ENCODE measurements at regions not wholly inside any gene's neighbourhood (a gene's known extent, or its start where the extent isn't known, plus 50 kb on each side); places are given as distances from the start of the nearest gene placed in this dataset.

GRCh38 chr13:59301174-59301567, 862.6 kb downstream of the DIAPH3 start:
- in situ Hi-C loops (cut with HindIII; ENCODE audit: low sequenced_read_pairs): no loop called here
- no peak for TF ChIP-seq CTCF (IDR thresholded peaks at IDR 0.05; ENCODE audit: low read depth, low read length)
- H3K4me3 ChIP-seq (ENCODE audit: low read depth, low read length): no peak overlapping the region
- DNase-seq (ENCODE audit: low read depth, low spot score): no peak

- no peak for TF ChIP-seq CTCF (IDR thresholded peaks at IDR 0.05; ENCODE audit: low read depth, low read length)
- no peak for DNase-seq (ENCODE audit: low read depth, low spot score)
- no peak overlapping the region for H3K4me3 ChIP-seq (ENCODE audit: low read depth, low read length)
- in situ Hi-C loops (cut with HindIII; ENCODE audit: low sequenced_read_pairs): no loop called here
Measured at GRCh38 chr13:59303433-59303832, 860.3 kb downstream of the DIAPH3 start.

GRCh38 chr13:59304596-59304995, 859.1 kb downstream of the DIAPH3 start:
- no peak overlapping the region for H3K4me3 ChIP-seq (ENCODE audit: low read depth, low read length)
- DNase-seq (ENCODE audit: low read depth, low spot score): no peak
- TF ChIP-seq CTCF (IDR thresholded peaks at IDR 0.05; ENCODE audit: low read depth, low read length): no peak
- in situ Hi-C loops (cut with HindIII; ENCODE audit: low sequenced_read_pairs): no loop called here

- no peak for DNase-seq (ENCODE audit: low read depth, low spot score)
- H3K4me3 ChIP-seq (ENCODE audit: low read depth, low read length): no peak overlapping the region
- in situ Hi-C loops (cut with HindIII; ENCODE audit: low sequenced_read_pairs): no loop called here
- no peak for TF ChIP-seq CTCF (IDR thresholded peaks at IDR 0.05; ENCODE audit: low read depth, low read length)
Measured at GRCh38 chr13:59305896-59306295, 857.8 kb downstream of the DIAPH3 start.

GRCh38 chr13:59312776-59313175, 851.0 kb downstream of the DIAPH3 start:
- no peak for DNase-seq (ENCODE audit: low read depth, low spot score)
- TF ChIP-seq CTCF (IDR thresholded peaks at IDR 0.05; ENCODE audit: low read depth, low read length): no peak
- in situ Hi-C loops (cut with HindIII; ENCODE audit: low sequenced_read_pairs): no loop called here
- H3K4me3 ChIP-seq (ENCODE audit: low read depth, low read length): no peak overlapping the region

- DNase-seq (ENCODE audit: low read depth, low spot score): peak; percentile 74
- no peak overlapping the region for H3K4me3 ChIP-seq (ENCODE audit: low read depth, low read length)
- in situ Hi-C loops (cut with HindIII; ENCODE audit: low sequenced_read_pairs): no loop called here
- peak; percentile 79 for TF ChIP-seq CTCF (IDR thresholded peaks at IDR 0.05; ENCODE audit: low read depth, low read length)
Measured at GRCh38 chr13:59318320-59318930, 845.3 kb downstream of the DIAPH3 start.

GRCh38 chr13:59319276-59319675, 844.5 kb downstream of the DIAPH3 start:
- DNase-seq (ENCODE audit: low read depth, low spot score): no peak
- no peak for TF ChIP-seq CTCF (IDR thresholded peaks at IDR 0.05; ENCODE audit: low read depth, low read length)
- in situ Hi-C loops (cut with HindIII; ENCODE audit: low sequenced_read_pairs): no loop called here
- H3K4me3 ChIP-seq (ENCODE audit: low read depth, low read length): no peak overlapping the region
